H1 (cell line): ENCODE measurements at regions not wholly inside any gene's neighbourhood (a gene's known extent, or its start where the extent isn't known, plus 50 kb on each side); places are given as distances from the start of the nearest gene placed in this dataset.

Experiments used
- ASH2L ChIP-seq: fragments of 200-600, 300-600 bp; sonication (generic); IDR thresholded peaks from one replicate; pipeline ENCODE4 v1.7.1; 2017; ENCODE audit warnings: low read length
- CBX5 ChIP-seq: fragments of 300-800, 300-1000 bp; sonication (generic); IDR thresholded peaks from 2 replicates; pipeline ENCODE4 v1.7.1; 2016; ENCODE audit warnings: antibody characterized with exemption, low read length, low read depth
- NANOG ChIP-seq: IDR thresholded peaks from 2 replicates; pipeline ENCODE4 v1.6.1; 2011; ENCODE audit warnings: low read length, low read depth, mild to moderate bottlenecking, inconsistent platforms; ENCODE audit not compliant: insufficient read depth, poor library complexity, severe bottlenecking
- POLR2AphosphoS5 ChIP-seq: IDR thresholded peaks from 2 replicates; pipeline ENCODE4 v1.6.1; 2011; ENCODE audit warnings: low read depth, low read length
- RAD21 ChIP-seq, 2 experiments: IDR thresholded peaks in 1 of 2; conservative IDR thresholded peaks in 1 of 2; 2 replicates each; pipeline ENCODE4 v1.6.1; 2011; ENCODE audit warnings: low read depth in 2 of 2, low read length in 2 of 2, improper control_type of control experiment in 1 of 2, inconsistent platforms in 1 of 2, mild to moderate bottlenecking in 1 of 2, moderate library complexity in 1 of 2
- TF ChIP-seq, protein P1 (sequence below): IDR thresholded peaks from 2 replicates; pipeline ENCODE4 v1.6.1; 2012; ENCODE audit warnings: inconsistent platforms
- TF ChIP-seq, protein P2 (sequence below), 3 experiments: IDR thresholded peaks; 1 replicate in 2 of 3; 2 replicates in 1 of 3; pipeline versions ENCODE4 v1.5.1 to v1.6.1; 2011; ENCODE audit warnings: low read length in 3 of 3, mild to moderate bottlenecking in 3 of 3, inconsistent platforms in 2 of 3, low read depth in 1 of 3, moderate library complexity in 1 of 3; ENCODE audit not compliant: insufficient read depth in 1 of 3; ENCODE audit errors: control extremely low read depth in 1 of 3

DNA sequence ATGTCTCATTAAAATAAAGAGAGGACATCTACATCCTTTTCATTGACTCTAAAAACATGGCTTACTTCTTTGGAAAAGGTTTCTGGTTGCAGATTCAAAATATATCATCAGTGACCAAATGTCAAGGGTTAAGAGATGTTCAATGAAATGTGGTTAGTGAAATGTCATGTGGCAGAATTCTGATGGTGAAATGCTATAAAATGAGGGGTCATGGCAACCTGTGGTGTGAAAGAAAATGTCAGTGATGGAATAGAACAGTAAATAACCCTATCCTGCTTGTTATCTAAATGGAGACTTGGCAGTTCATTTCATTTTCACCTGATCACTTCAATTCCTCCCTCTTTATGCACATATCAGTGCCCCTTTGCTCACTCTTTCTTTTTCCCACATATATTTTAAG is 79.4 kb downstream of the TFPI2 start:
- TF ChIP-seq POLR2AphosphoS5: no peak
- TF ChIP-seq RAD21 (IDR thresholded peaks at IDR 0.05 in 1 of 2, conservative IDR thresholded peaks at IDR 0.05 in 1 of 2; ENCODE audit: low read depth in 2 of 2, low read length in 2 of 2): no peak
- TF ChIP-seq CBX5: no peak
- TF ChIP-seq, protein P1, sequence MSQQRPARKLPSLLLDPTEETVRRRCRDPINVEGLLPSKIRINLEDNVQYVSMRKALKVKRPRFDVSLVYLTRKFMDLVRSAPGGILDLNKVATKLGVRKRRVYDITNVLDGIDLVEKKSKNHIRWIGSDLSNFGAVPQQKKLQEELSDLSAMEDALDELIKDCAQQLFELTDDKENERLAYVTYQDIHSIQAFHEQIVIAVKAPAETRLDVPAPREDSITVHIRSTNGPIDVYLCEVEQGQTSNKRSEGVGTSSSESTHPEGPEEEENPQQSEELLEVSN: no peak
- no peak for TF ChIP-seq ASH2L
- TF ChIP-seq, protein P2, sequence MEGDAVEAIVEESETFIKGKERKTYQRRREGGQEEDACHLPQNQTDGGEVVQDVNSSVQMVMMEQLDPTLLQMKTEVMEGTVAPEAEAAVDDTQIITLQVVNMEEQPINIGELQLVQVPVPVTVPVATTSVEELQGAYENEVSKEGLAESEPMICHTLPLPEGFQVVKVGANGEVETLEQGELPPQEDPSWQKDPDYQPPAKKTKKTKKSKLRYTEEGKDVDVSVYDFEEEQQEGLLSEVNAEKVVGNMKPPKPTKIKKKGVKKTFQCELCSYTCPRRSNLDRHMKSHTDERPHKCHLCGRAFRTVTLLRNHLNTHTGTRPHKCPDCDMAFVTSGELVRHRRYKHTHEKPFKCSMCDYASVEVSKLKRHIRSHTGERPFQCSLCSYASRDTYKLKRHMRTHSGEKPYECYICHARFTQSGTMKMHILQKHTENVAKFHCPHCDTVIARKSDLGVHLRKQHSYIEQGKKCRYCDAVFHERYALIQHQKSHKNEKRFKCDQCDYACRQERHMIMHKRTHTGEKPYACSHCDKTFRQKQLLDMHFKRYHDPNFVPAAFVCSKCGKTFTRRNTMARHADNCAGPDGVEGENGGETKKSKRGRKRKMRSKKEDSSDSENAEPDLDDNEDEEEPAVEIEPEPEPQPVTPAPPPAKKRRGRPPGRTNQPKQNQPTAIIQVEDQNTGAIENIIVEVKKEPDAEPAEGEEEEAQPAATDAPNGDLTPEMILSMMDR (IDR thresholded peaks at IDR 0.05; ENCODE audit: control extremely low read depth in 1 of 3, insufficient read depth in 1 of 3, low read depth in 1 of 3, low read length in 3 of 3): no peak
- no peak for TF ChIP-seq NANOG
